HCT116 (cell line): ENCODE measurements at regions not wholly inside any gene's neighbourhood (a gene's known extent, or its start where the extent isn't known, plus 50 kb on each side); places are given as distances from the start of the nearest gene placed in this dataset.

Experiments
- ATAC-seq: fragments of 200-7000 bp; cut with Tn5 transposase; 2 replicates; pipeline ENCODE4 v1.9.1; 2020; ENCODE audit warnings: mild to moderate bottlenecking, moderate library complexity
- BruUV-seq: library from RNA; stranded (reverse); fragments of 400-500 nt; replicated peaks from 2 replicates; lab custom pipeline; 2021; lab: Mats Ljungman, UMichigan
- CTCF ChIA-PET: fragments of 300-600 bp; sonication (Branson Sonifier 250); formaldehyde crosslinking; loops from one replicate; lab custom pipeline; 2021; ENCODE audit warnings: antibody characterized with exemption; lab: Charles Lee
- POLR2A ChIA-PET: fragments of 300-600, 350-600 bp; sonication (Branson Sonifier 250); formaldehyde crosslinking; loops from one replicate; lab custom pipeline; 2021; ENCODE audit warnings: antibody characterized with exemption; lab: Charles Lee
- RAD21 ChIA-PET, 2 experiments: fragments of 300-600 bp; sonication (Branson Sonifier 250); formaldehyde crosslinking; loops; one replicate each; lab custom pipeline; 2023; ENCODE audit warnings: low total read pairs in 2 of 2; ENCODE audit not compliant: uncharacterized antibody in 2 of 2, unreplicated experiment in 2 of 2, low non-redundant PET in 1 of 2; lab: Charles Lee
- DNase-seq: peaks from one replicate; pipeline ENCODE4 v3.0.0-alpha.2; 2010; ENCODE audit warnings: low read depth, low spot score
- H2AFZ ChIP-seq: fragments of 200-600 bp; shearing (Covaris generic), sonication (generic); 2 replicates; pipeline ENCODE4 v1.6.1; 2017; ENCODE audit warnings: low read depth, mixed run types, mixed read lengths, antibody characterized with exemption, low read length; ENCODE audit not compliant: poor library complexity, severe bottlenecking
- H3K27ac ChIP-seq: 2 replicates; pipeline ENCODE4 v1.5.1; 2012; ENCODE audit warnings: low read depth, low read length
- H3K27me3 ChIP-seq: fragments of 200-600 bp; sonication (generic); 2 replicates; pipeline ENCODE4 v1.6.1; 2016; ENCODE audit warnings: mixed run types, low read length, mixed read lengths; ENCODE audit not compliant: insufficient read depth
- H3K36me3 ChIP-seq, 2 experiments: fragments of 200-500 bp in 1 of 2; fragments of 200-600 bp in 1 of 2; sonication (Bioruptor generic) in 1 of 2; sonication (generic) in 1 of 2; 2 replicates each; pipeline versions ENCODE4 v1.5.1 to v1.6.1; 2014 to 2016; ENCODE audit warnings: low read length in 2 of 2, inconsistent platforms in 1 of 2, mixed read lengths in 1 of 2, mixed run types in 1 of 2; ENCODE audit not compliant: insufficient read depth in 2 of 2, control insufficient read depth in 1 of 2
- H3K4me1 ChIP-seq, 2 experiments: fragments of 200-600 bp in 1 of 2; sonication (generic) in 1 of 2; 2 replicates each; pipeline versions ENCODE4 v1.5.1 to v1.6.1; 2012 to 2017; ENCODE audit warnings: low read length in 2 of 2, inconsistent platforms in 1 of 2, mild to moderate bottlenecking in 1 of 2, mixed read lengths in 1 of 2, mixed run types in 1 of 2, moderate library complexity in 1 of 2; ENCODE audit not compliant: insufficient read depth in 2 of 2, control insufficient read depth in 1 of 2
- H3K4me2 ChIP-seq: fragments of 200-600 bp; sonication (generic); 2 replicates; pipeline ENCODE4 v1.6.1; 2017; ENCODE audit warnings: mixed run types, low read length, mixed read lengths
- H3K4me3 ChIP-seq, 2 experiments: fragments of 200-600 bp in 1 of 2; sonication (generic) in 1 of 2; replicated peaks in 1 of 2; 2 replicates each; pipeline ENCODE4 v1.5.1; 2011 to 2016; ENCODE audit warnings: low read length in 2 of 2, control low read depth in 1 of 2, low read depth in 1 of 2, mild to moderate bottlenecking in 1 of 2, mixed read lengths in 1 of 2, mixed run types in 1 of 2
- H3K79me2 ChIP-seq: fragments of 200-600 bp; sonication (generic); 2 replicates; pipeline ENCODE4 v1.6.1; 2017; ENCODE audit warnings: mild to moderate bottlenecking, mixed run types, low read length, moderate library complexity, mixed read lengths; ENCODE audit not compliant: insufficient read depth
- H3K9ac ChIP-seq: fragments of 200-600 bp; sonication (generic); 2 replicates; pipeline ENCODE4 v1.6.1; 2016; ENCODE audit warnings: low read length, mixed read lengths
- H3K9me2 ChIP-seq: fragments of 200-600 bp; sonication (generic), shearing (Covaris generic); 2 replicates; pipeline ENCODE4 v1.6.1; 2017; ENCODE audit warnings: mixed run types, mild to moderate bottlenecking, moderate library complexity; ENCODE audit not compliant: insufficient read depth
- H3K9me3 ChIP-seq, 2 experiments: fragments of 200-500 bp in 1 of 2; fragments of 200-600 bp in 1 of 2; sonication (Bioruptor generic) in 1 of 2; sonication (generic) in 1 of 2; 2 replicates each; pipeline ENCODE4 v1.6.1; 2014 to 2017; ENCODE audit warnings: low read length in 2 of 2, mixed read lengths in 2 of 2, inconsistent platforms in 1 of 2, low read depth in 1 of 2, mild to moderate bottlenecking in 1 of 2, mixed run types in 1 of 2, moderate library complexity in 1 of 2; ENCODE audit not compliant: control insufficient read depth in 1 of 2, insufficient read depth in 1 of 2
- H4K20me1 ChIP-seq: fragments of 200-600 bp; sonication (generic), shearing (Covaris generic); 2 replicates; pipeline ENCODE4 v1.6.1; 2017; ENCODE audit warnings: mixed run types, mild to moderate bottlenecking, moderate library complexity; ENCODE audit not compliant: insufficient read depth
- CBX3 ChIP-seq: IDR thresholded peaks from 2 replicates; pipeline ENCODE4 v1.6.1; 2012; ENCODE audit warnings: low read depth
- CTCF ChIP-seq, 3 experiments: fragments of 200-600 bp in 1 of 3; sonication (generic) in 1 of 3; IDR thresholded peaks in 2 of 3; conservative IDR thresholded peaks in 1 of 3; 2 replicates each; pipeline ENCODE4 v1.5.1; 2012 to 2017; ENCODE audit warnings: low read depth in 2 of 3, low read length in 2 of 3, antibody characterized with exemption in 1 of 3, borderline replicate concordance in 1 of 3, control low read depth in 1 of 3, mild to moderate bottlenecking in 1 of 3, mixed read lengths in 1 of 3, mixed run types in 1 of 3, moderate library complexity in 1 of 3; ENCODE audit not compliant: insufficient read depth in 1 of 3
- ELF1 ChIP-seq: IDR thresholded peaks from 2 replicates; pipeline ENCODE4 v1.6.1; 2012; ENCODE audit warnings: low read depth, borderline replicate concordance
- EZH2phosphoT487 ChIP-seq: fragments of 200-600 bp; IDR thresholded peaks from 2 replicates; pipeline ENCODE4 v1.6.1; 2018; ENCODE audit warnings: antibody characterized with exemption, borderline replicate concordance
- FOSL1 ChIP-seq: IDR thresholded peaks from 2 replicates; pipeline ENCODE4 v1.6.1; 2012; ENCODE audit warnings: low read depth
- TCF7L2 ChIP-seq: IDR thresholded peaks from 2 replicates; pipeline ENCODE4 v1.7.0; 2011; ENCODE audit warnings: borderline replicate concordance, inconsistent platforms; ENCODE audit not compliant: insufficient read depth, insufficient read length; ENCODE audit errors: extremely low read depth
- YY1 ChIP-seq: IDR thresholded peaks from 2 replicates; pipeline ENCODE4 v1.6.1; 2011; ENCODE audit warnings: low read length, low read depth, moderate library complexity, mild to moderate bottlenecking; ENCODE audit not compliant: insufficient replicate concordance; ENCODE audit errors: extremely low read depth
- intact Hi-C: fragments of 100-400 bp; cut with micrococcal nuclease; formaldehyde crosslinking; loops from 2 replicates; pipeline ENCODE4 v1.10.0; 2022

GRCh38 chr11:19336331-19336730 lies 95.6 kb upstream of the E2F8 start:
- no peaks in the 10 kb centered on the region for H3K4me1 ChIP-seq
- RAD21 ChIA-PET, result no interaction called here
- H3K4me3 ChIP-seq, result no peak overlapping the region
- CTCF ChIA-PET, result no interaction called here
- no peaks in the 10 kb centered on the region for H3K79me2 ChIP-seq
- H3K9me2 ChIP-seq, result no peaks in the 10 kb centered on the region
- BruUV-seq, result no TSS peak
- no peak overlapping the region for H3K4me2 ChIP-seq
- no peak overlapping the region for H2AFZ ChIP-seq
- no peak overlapping the region for H3K9ac ChIP-seq
- no peak overlapping the region for H3K27ac ChIP-seq
- H3K9me3 ChIP-seq, result no peaks in the 10 kb centered on the region
- peaks cover 69% of the 10 kb centered on the region for H3K27me3 ChIP-seq
- DNase-seq (no peak), ATAC-seq (no peak)
- intact Hi-C loops, result no loop called here
- no peaks in the 10 kb centered on the region for H4K20me1 ChIP-seq
- TF ChIP-seq YY1, result no peak
- H3K36me3 ChIP-seq, result no peaks in the 10 kb centered on the region
- POLR2A ChIA-PET, result no interaction called here

GRCh38 chr11:19332476-19332875 lies 91.7 kb upstream of the E2F8 start:
- no TSS peak for BruUV-seq
- CTCF ChIA-PET, result no interaction called here
- H3K9ac ChIP-seq, result no peak overlapping the region
- TF ChIP-seq EZH2phosphoT487 (no peak), TCF7L2 (no peak), FOSL1 (no peak), CBX3 (no peak), ELF1 (no peak), CTCF (IDR thresholded peaks at IDR 0.05 in 2 of 3, conservative IDR thresholded peaks at IDR 0.05 in 1 of 3; ENCODE audit: borderline replicate concordance in 1 of 3, insufficient read depth in 1 of 3, low read depth in 2 of 3, low read length in 2 of 3) (no peak)
- TF ChIP-seq, all 23 proteins: peak for 0
- intact Hi-C loops, result no loop called here
- ATAC-seq (no peak), DNase-seq (no peak)
- Histone ChIP-seq H3K36me3 (no peaks in the 10 kb centered on the region), H3K9me2 (no peaks in the 10 kb centered on the region), H4K20me1 (no peaks in the 10 kb centered on the region), H3K79me2 (no peaks in the 10 kb centered on the region), H3K27me3 (peaks cover 63% of the 10 kb centered on the region), H3K4me2 (no peak overlapping the region), H2AFZ (no peak overlapping the region), H3K4me1 (no peaks in the 10 kb centered on the region), H3K27ac (no peak overlapping the region), H3K9me3 (no peaks in the 10 kb centered on the region), H3K4me3 (no peak overlapping the region)
- POLR2A ChIA-PET, result no interaction called here
- RAD21 ChIA-PET, result no interaction called here
